HG03469 (cell line): ENCODE measurements at regions not wholly inside any gene's neighbourhood (a gene's known extent, or its start where the extent isn't known, plus 50 kb on each side); places are given as distances from the start of the nearest gene placed in this dataset.
"Not testable (repeated sequence)": the region's sequence is repeated elsewhere in the genome, so short reads cannot be mapped to it uniquely, and the experiment has no call there.

Experiments used
- ATAC-seq: cut with Tn5 transposase; IDR thresholded peaks from one replicate; pipeline ENCODE4 v1.9.1; 2021; ENCODE audit warnings: mild to moderate bottlenecking, moderate library complexity, moderate number of reproducible peaks; ENCODE audit not compliant: unreplicated experiment

DNA sequence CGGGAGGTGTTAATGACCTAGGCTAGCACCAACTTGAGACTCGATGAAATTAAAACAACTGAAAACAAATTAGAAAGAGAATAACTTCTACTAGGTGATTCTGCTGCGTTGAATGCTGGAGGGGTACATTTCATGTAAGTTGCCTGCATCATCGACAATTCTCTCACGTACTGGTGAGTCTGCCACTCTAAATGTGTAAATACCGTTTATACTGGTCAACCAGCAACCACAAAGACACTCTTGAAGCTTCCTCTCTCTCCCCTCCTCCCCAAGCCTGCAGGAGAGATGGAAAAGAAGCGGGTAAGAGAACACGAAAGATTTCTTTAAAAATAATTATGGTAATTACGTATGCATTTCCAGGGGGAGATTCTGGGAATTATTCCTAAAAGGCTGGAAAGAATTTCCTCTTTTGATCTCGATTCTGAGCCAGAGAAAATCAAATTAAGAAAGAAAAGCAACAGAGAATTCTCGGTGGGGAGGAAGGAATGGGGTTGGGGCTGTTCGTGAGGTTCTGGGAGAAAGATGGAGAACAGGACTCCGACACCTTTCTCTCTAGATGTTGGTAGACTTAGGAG lies 68.6 kb upstream of the MRTFB start:
- no peak for ATAC-seq

DNA sequence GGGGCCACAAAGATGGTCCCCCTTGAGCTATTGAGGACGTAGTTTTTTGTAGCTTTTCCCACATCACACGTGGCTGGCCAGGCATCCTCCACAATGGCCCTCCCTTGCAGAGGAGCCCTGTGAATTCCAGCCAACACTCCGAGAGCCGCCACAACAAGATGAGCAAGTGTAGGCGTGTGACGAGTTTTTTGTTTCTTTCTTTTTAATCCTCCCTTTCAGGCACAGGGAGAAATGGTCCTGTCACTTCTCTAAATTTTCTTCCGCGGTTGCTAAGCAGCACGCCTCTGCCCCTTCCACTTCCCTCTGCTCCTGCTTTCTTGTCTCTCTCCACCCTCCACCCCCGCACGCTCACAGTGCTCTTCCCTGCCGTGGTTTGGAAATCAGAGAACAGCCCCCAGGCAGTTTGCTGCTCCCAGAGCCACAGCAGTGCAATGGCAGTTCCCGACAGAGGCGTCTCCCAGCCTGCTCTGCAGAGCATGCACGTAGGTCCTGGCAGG lies 68.0 kb upstream of the MRTFB start:
- no peak for ATAC-seq

DNA sequence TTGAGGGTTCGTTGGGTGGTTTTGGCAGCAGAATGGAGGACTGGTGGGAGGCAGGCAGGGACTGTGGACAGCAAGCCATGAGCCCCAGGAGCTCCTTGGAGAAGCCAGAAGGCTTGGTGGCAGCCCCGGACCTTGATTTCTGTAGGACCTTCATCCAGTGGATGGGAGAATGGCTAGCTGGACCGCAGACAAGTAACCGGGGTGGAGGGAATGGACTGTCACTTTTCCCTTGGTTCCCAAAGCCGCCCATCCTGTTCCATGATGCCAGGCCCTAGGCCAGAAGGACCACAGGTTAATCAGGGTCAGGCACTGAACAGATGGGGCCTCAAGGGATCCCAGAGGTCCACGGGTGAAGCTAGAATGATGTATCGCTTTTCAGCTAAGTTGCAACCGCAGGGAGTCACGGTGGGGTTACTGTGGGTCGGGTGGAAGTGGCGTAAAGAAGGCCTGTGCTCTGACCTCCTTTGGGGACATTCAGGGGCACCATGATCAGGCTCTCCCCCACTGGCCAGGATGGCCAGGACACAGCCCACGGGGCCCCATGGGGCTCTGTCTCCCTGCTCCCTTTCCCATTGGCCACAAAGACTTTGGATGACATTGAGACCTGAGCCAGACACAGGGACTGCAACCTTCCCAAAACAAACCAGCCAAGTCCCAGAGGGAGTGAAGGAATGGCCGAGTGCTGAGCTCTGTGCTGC lies 66.9 kb upstream of the MRTFB start:
- ATAC-seq, result no peak

DNA sequence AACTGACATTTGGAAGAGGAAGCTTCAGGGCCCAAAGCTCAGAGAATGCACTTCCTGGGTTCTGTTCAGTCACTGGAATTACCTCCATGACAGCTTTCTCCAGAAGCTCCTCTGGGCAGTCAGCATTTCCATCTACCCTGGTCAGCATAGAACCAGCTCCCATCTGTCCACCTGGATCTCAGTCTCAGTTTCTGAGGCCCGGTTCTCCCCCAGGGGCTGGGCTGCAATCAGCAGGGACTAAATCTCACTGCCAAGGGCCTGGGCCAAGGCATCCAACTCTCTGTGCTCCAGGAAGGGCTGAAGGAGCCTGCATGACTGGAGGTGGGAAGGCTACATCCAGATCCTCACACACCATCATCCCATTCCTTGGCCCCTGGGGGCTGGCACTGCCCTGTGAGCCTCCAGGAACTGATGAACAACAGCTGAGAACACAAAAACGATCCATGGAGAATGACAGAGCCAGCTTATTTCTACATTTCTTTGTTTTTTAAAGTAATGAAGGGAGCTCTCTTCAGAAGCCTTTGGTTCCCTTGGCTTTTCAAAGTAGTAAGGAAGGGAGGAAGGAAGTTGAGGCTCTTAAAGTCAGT lies 66.3 kb upstream of the MRTFB start:
- no peak for ATAC-seq

DNA sequence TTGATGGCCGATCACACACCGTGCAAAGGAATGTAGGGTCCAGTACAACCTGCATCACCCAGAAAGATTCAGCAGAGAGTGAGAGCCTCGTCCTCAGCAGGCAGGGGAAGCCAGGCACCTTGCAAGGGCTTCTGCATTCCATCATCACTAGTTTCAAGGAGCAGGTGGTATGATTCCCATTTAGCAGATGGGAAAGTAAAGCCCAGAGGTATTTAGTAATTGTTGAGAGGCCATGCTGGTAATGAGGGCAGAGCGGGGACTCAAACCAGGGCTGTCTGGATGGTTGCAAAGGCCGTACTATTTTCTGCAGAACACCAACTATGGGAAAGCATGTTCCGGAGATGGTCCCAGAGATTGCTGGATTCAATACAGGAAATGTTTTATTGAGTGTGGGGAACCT lies 65.8 kb upstream of the MRTFB start:
- no peak for ATAC-seq

DNA sequence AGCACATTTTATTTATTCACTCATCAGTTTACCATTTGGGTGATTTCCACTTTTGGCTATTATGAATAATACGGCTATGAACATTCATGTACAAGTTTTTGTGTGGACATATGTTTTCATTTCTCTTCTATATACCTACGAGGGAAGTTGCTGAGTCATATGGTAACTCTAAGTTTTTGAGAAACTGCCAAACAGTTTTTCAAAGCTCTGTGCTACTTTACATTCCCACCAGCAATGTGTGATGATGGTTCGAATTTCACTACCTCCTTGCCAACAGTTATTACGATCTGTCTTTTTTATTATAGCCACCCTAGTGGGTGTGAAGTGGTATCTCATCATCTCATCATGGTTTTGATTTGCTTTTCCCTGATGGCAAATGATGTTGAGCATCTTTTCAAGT lies 63.7 kb upstream of the MRTFB start:
- peak; percentile 82 for ATAC-seq

DNA sequence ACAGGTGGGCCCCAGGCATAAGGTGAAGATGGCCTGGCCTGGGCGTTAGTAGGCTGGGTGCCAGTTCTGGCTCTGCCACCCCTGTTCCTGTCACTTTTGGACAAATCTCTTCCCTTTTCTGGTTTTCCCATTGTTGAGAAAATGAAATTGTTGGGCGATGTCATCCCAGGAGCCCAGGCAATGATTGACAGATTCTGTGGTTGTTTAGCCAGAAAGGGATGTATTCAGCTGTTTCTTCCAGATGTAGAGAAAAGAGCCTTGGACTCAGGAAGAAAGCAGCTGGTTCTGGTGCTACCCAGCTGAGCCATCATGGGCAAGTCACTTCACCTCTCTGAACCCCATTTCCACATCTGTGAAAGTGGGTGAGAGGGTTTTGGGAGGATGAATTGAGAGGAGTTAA lies 60.1 kb upstream of the MRTFB start:
- no peak for ATAC-seq

DNA sequence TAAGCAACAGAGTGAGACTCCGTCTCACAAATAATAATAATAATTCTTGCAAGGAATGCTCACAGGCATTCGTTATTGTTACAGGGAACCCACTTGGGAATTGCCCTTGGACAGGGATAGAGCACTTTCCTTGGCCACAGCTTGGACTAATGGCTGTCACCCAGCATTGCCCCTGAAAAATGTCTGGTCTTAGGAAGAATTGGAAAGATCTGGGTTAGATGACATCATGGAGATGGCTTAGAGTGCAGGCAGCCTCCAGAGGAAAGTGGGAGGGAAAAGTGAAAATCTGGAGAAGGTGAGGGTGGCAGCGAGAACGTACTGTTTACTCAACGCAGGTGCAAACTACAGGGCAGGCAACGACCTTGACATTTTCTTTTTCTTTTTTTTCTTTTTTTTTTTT lies 59.3 kb upstream of the MRTFB start:
- no peak for ATAC-seq

DNA sequence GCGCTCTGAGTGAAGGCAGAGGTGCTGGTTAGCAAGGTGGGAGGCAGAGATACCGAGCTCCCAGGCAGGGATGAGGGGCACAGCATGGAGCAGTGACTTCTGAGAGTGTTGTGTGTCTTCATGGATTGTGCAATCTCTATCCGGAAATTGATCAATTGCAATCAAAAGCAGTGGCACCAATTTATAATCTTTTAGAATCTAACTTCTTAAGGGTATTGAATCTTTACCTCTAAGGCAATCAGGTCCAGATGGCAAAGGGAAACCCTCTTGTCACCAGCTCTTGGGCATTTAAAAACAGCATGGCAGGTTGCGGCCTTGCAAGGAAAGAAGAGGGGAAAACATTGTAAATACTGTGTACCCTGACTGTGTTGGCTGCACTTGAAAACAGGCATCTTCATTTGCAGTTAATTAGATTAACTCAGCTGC lies 58.0 kb upstream of the MRTFB start:
- ATAC-seq, result no peak

DNA sequence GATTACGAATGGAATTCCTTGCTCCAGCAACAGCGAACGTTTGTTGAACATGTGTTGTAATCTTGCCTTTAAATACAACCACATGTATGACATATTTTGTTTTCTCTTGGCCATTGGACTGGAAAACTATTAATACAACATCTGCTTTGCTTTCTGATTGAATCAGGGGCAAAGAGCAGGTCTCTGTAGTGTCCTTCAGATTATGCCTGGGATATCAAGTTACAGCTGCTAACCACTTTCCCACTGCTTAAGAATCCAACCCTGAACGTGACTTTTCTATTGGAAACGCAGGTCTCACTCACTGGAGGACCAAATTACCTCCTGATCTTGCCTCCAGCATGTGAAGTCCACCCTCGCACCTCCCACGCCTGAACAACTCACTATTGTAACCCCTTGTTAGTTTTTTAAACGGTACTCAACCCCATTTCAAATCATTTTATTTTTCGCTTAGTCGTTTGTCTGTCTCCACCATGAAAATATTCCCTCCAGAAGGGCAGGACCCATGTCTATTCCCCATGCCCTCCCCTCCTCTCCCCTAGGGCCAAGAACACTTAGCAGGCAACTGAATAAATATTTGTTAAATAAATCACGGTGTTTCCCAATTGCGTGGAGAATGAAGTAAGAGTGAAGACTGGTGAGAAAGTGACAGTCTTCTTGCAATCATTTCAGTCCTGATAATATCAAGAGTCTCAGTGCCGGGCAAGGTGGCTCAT lies 57.4 kb upstream of the MRTFB start:
- no peak for ATAC-seq

DNA sequence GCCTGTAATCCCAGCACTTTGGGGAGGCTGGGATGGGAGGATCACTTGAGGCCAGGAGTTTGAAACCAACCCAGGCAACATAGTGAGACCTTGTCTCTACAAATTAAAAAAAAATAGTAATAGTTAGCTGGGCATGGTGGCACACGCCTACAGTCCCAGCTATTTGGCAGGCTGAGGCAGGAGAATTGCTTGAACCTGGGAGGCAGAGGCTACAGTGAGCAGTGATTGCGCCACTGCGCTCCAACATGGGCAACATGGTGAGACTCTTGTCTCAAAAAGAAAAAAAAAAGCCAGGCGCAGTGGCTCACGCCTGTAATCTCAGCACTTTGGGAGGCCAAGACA lies 56.9 kb upstream of the MRTFB start:
- no peak for ATAC-seq

DNA sequence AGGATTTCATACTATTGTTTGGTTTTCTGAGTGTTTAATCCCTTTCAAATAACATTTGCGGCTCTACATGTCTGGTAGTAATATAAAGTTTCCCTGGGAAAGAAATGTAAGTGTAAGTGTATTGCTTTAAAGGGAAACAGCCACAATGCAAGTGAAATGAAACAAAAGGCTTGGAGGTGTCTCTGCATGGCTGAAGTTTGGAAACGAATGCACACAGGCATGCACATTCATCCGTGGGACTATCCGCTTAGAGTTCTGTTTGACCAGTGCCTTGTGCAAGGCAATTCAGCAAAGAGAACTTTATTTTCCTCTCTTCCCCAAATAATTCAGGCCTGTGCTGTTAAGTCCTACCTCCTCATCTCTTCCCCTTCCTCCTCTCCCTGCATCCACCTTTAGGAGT lies 56.1 kb upstream of the MRTFB start:
- no peak for ATAC-seq

DNA sequence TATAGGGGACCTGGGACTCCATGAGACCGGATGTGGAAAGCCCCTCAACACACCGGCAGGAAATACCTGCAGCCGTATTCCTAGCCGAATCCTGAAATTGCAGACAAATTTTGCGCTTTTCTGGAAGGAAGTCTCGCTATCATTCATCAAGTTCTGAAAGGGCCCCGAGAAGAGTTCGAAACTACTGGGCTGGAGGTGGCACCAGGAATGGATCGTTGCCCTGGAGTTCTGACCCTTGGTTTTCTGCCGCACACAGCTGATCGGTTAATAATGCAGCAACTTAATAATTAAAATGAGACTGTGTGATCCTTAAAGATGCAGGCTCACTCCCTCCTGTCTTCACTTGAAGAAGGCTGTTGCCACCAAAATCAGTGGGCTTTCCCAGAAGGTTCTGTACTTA lies 55.7 kb upstream of the MRTFB start:
- ATAC-seq, result no peak

DNA sequence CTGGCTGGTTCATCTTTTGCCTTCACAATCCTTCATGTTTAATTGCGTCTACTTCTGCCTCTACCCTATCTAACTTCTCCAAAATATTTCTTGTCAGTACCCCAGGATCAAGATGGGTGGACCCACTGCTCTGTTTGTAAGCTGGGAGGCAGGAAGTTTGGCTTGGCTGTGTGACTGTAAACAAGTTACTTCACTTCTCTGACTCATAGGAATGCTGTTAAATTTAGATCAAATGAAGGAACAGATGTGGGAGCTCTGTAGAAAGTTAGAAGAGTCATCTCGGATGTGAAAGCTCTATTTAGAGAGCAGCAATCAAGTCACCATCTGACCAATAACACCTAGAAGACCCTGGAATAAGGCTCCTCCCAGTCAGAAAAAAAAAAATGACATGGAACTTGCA lies 55.2 kb upstream of the MRTFB start:
- ATAC-seq, result no peak

DNA sequence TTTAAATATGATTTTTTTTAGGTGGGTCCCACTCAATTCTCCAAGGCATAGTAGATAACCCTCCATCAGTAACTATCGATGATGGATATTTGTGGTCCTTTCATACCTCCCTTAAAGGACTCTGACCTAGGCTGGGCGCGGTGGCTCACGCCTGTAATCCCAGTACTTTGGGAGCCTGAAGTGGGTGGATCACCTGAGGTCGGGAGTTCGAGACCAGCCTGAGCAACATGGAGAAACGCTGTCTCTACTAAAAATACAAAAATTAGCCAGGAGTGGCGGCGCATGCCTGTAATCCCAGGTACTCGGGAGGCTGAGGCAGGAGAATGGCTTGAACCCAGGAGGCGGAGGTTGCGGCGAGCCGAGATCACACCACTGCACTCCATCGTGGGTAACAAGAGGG lies 54.8 kb upstream of the MRTFB start:
- not testable (repeated sequence) for ATAC-seq

DNA sequence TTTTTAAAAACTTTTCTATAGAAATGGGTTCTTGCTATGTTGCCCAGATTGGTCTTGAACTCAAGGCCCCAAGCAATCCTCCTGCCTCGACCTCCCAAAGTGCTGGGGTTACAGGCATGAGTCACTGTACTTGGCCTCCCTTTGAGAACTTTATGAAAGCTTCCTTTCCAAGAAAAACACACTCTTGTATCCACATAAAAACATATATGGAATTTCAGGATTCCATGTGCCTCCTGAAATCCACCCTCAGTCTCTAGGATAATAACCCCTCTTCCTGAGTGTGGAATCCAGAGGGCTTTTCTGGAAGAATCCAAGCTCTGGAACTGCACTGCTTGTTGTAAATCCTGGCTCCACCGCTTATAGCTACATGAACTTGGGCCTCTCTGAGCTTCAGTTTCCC lies 53.2 kb upstream of the MRTFB start:
- no peak for ATAC-seq

DNA sequence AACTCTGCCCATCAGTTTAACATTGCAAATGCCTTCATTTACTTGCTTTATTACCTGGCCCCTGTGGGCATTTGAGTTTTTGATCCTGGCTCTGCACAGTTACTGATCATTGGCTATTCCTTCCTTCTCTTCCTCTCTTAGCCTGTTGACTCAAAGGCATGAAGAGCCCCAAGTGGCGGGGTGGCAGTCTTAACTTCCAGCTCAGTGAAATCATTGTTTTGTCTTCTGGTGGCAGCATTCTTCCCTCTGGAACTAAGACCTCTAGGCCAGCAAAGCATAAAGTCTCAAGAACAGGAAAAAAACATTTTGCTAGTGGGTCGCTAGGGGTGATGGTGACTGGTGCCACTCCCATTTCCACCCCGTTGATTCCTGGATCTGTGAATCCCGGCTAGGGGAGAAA lies 52.3 kb upstream of the MRTFB start:
- no peak for ATAC-seq

DNA sequence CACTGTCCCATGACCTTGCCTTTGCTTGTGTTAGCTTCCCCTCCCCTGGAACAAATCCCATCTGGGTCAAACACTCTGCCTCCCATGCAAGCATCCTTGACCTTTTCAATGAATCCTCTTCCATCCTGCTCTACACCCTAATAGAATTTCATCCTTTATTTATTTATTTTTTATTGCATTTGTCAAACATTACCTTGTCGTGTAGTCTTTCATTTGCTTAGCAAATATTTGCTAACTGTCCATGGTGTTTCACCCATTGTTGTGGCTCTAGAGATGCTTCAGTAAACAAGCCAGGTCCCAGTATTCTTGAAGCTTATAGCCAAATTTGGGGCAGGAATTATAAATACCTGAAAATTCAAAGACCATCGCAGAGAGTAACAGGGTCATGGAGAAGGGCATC lies 51.0 kb upstream of the MRTFB start:
- no peak for ATAC-seq
